ENCODE measurements at regions not wholly inside any gene's neighbourhood (a gene's known extent, or its start where the extent isn't known, plus 50 kb on each side); places are given as distances from the start of the nearest gene placed in this dataset.

GRCh38 chr11:12599408-12600143 lies 74.6 kb upstream of the TEAD1 start (continued):
- TF ChIP-seq CENPX (CRISPR knock-in tag; IDR thresholded peaks at IDR 0.05) (no peak), SP5 (CRISPR knock-in tag; IDR thresholded peaks at IDR 0.05; ENCODE audit: borderline replicate concordance, low read depth) (no peak), ZNF263 (CRISPR knock-in tag; IDR thresholded peaks at IDR 0.05) (peak; percentile 79), HDAC6 (IDR thresholded peaks at IDR 0.05; ENCODE audit: low read depth, low read length) (no peak), THYN1 (CRISPR knock-in tag; IDR thresholded peaks at IDR 0.05; ENCODE audit: borderline replicate concordance, low read depth) (no peak), POLR2A (IDR thresholded peaks at IDR 0.05; ENCODE audit: insufficient read depth in 1 of 2, low read depth in 2 of 2, low read length in 2 of 2) (no peak), ZNF557 (CRISPR knock-in tag; IDR thresholded peaks at IDR 0.05) (no peak), ZNF652 (CRISPR knock-in tag; IDR thresholded peaks at IDR 0.05; ENCODE audit: borderline replicate concordance, low read depth) (peak; percentile 37; the same call in 1 of the 2 replicates), SMARCC2 (IDR thresholded peaks at IDR 0.05) (no peak), ZFP36L2 (CRISPR knock-in tag; IDR thresholded peaks at IDR 0.05) (no peak), SRSF4 (IDR thresholded peaks at IDR 0.05; ENCODE audit: low read depth, low read length, poor library complexity, severe bottlenecking) (no peak), DRAP1 (CRISPR knock-in tag; IDR thresholded peaks at IDR 0.05) (no peak; the same call in 1 of the 2 replicates), ZNF33B (CRISPR knock-in tag; IDR thresholded peaks at IDR 0.05) (no peak), ZNF337 (CRISPR knock-in tag; IDR thresholded peaks at IDR 0.05; ENCODE audit: borderline replicate concordance, low read depth) (peak; percentile 81; the same call in 1 of the 2 replicates), ISL2 (CRISPR knock-in tag; IDR thresholded peaks at IDR 0.05) (peak; percentile 77), ZNF230 (CRISPR knock-in tag; IDR thresholded peaks at IDR 0.05) (peak; percentile 87; the same call in 1 of the 2 replicates), ZNF33A (CRISPR knock-in tag; IDR thresholded peaks at IDR 0.05; ENCODE audit: borderline replicate concordance) (no peak), ZNF879 (CRISPR knock-in tag; IDR thresholded peaks at IDR 0.05) (no peak), TRIM24 (CRISPR knock-in tag; IDR thresholded peaks at IDR 0.05) (no peak), ZNF547 (CRISPR knock-in tag; IDR thresholded peaks at IDR 0.05) (peak; percentile 57; the same call in 1 of the 2 replicates), TEAD2 (CRISPR knock-in tag; IDR thresholded peaks at IDR 0.05) (no peak)
- TF ChIP-seq, protein P1, sequence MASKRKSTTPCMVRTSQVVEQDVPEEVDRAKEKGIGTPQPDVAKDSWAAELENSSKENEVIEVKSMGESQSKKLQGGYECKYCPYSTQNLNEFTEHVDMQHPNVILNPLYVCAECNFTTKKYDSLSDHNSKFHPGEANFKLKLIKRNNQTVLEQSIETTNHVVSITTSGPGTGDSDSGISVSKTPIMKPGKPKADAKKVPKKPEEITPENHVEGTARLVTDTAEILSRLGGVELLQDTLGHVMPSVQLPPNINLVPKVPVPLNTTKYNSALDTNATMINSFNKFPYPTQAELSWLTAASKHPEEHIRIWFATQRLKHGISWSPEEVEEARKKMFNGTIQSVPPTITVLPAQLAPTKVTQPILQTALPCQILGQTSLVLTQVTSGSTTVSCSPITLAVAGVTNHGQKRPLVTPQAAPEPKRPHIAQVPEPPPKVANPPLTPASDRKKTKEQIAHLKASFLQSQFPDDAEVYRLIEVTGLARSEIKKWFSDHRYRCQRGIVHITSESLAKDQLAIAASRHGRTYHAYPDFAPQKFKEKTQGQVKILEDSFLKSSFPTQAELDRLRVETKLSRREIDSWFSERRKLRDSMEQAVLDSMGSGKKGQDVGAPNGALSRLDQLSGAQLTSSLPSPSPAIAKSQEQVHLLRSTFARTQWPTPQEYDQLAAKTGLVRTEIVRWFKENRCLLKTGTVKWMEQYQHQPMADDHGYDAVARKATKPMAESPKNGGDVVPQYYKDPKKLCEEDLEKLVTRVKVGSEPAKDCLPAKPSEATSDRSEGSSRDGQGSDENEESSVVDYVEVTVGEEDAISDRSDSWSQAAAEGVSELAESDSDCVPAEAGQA (IDR thresholded peaks at IDR 0.05; ENCODE audit: low read depth) = 0 out of 2 replicates have a peak, but pooled peaks have one; percentile 58
- TF ChIP-seq, protein P1 (CRISPR knock-in tag; IDR thresholded peaks at IDR 0.05; ENCODE audit: borderline replicate concordance) = no peak
- TF ChIP-seq, protein P2, sequence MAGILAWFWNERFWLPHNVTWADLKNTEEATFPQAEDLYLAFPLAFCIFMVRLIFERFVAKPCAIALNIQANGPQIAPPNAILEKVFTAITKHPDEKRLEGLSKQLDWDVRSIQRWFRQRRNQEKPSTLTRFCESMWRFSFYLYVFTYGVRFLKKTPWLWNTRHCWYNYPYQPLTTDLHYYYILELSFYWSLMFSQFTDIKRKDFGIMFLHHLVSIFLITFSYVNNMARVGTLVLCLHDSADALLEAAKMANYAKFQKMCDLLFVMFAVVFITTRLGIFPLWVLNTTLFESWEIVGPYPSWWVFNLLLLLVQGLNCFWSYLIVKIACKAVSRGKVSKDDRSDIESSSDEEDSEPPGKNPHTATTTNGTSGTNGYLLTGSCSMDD (CRISPR knock-in tag; IDR thresholded peaks at IDR 0.05) = no peak

All from HepG2 (cell line).